ENCODE measurements at regions not wholly inside any gene's neighbourhood (a gene's known extent, or its start where the extent isn't known, plus 50 kb on each side); places are given as distances from the start of the nearest gene placed in this dataset.

DNA sequence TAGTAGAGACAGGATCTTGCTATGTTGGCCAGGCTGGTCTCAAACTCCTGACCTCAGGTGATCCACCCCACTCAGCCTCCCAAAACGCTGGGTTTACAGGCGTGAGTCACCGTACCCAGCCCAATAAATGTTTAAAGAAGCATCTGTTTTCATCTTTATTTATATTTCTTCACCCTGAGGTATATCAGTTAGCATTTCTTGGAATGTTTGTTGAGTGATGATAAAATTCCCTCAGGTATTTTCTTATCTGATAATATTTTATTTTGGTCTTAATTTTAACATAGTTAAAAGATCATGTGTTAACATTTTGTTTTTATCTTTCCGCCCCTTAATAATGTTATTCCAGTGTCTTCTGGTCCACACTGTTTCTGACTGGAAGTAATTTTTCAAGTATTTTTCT is 839.6 kb upstream of the CDH10 start:
- DNase-seq (ENCODE audit: low read depth in 1 of 2, low spot score in 1 of 2), result no peak
- TF ChIP-seq POLR2AphosphoS5 (IDR thresholded peaks at IDR 0.05; ENCODE audit: low read depth) (no peak), SPI1 (IDR thresholded peaks at IDR 0.05; ENCODE audit: borderline replicate concordance, low read depth) (no peak), GABPA (IDR thresholded peaks at IDR 0.05; ENCODE audit: low read depth) (no peak)
- TF ChIP-seq, protein P1, sequence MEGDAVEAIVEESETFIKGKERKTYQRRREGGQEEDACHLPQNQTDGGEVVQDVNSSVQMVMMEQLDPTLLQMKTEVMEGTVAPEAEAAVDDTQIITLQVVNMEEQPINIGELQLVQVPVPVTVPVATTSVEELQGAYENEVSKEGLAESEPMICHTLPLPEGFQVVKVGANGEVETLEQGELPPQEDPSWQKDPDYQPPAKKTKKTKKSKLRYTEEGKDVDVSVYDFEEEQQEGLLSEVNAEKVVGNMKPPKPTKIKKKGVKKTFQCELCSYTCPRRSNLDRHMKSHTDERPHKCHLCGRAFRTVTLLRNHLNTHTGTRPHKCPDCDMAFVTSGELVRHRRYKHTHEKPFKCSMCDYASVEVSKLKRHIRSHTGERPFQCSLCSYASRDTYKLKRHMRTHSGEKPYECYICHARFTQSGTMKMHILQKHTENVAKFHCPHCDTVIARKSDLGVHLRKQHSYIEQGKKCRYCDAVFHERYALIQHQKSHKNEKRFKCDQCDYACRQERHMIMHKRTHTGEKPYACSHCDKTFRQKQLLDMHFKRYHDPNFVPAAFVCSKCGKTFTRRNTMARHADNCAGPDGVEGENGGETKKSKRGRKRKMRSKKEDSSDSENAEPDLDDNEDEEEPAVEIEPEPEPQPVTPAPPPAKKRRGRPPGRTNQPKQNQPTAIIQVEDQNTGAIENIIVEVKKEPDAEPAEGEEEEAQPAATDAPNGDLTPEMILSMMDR (IDR thresholded peaks at IDR 0.05; ENCODE audit: insufficient read depth, low read length), result no peak
- TF ChIP-seq, protein P2, sequence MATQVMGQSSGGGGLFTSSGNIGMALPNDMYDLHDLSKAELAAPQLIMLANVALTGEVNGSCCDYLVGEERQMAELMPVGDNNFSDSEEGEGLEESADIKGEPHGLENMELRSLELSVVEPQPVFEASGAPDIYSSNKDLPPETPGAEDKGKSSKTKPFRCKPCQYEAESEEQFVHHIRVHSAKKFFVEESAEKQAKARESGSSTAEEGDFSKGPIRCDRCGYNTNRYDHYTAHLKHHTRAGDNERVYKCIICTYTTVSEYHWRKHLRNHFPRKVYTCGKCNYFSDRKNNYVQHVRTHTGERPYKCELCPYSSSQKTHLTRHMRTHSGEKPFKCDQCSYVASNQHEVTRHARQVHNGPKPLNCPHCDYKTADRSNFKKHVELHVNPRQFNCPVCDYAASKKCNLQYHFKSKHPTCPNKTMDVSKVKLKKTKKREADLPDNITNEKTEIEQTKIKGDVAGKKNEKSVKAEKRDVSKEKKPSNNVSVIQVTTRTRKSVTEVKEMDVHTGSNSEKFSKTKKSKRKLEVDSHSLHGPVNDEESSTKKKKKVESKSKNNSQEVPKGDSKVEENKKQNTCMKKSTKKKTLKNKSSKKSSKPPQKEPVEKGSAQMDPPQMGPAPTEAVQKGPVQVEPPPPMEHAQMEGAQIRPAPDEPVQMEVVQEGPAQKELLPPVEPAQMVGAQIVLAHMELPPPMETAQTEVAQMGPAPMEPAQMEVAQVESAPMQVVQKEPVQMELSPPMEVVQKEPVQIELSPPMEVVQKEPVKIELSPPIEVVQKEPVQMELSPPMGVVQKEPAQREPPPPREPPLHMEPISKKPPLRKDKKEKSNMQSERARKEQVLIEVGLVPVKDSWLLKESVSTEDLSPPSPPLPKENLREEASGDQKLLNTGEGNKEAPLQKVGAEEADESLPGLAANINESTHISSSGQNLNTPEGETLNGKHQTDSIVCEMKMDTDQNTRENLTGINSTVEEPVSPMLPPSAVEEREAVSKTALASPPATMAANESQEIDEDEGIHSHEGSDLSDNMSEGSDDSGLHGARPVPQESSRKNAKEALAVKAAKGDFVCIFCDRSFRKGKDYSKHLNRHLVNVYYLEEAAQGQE (IDR thresholded peaks at IDR 0.05; ENCODE audit: insufficient replicate concordance, low read depth), result no peak
- Histone ChIP-seq H3K27me3 (ENCODE audit: insufficient read depth, poor library complexity, severe bottlenecking) (no peaks in the 10 kb centered on the region), H3K4me3 (replicated peaks; ENCODE audit: insufficient read depth, low read length) (no peak overlapping the region), H3K27ac (replicated peaks) (no peak overlapping the region)

DNA sequence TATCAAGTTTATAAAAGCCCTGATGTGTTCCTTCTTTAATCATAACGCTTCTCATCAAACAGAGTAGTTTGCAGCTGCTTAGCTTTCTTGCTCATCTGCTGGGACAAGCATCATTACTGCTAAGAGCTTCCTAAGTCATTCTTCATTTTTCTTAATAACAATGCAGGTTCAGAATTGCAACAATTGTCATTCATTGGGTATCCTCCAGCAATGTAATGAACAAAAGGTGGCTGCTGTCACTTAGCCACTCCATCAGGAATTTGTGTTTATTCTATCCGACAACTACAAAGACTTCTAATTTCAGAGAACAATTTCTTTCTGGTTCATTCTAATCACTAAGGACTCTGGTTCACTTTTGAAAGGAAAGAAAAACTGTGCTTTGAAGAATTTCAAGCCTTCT is 836.7 kb upstream of the CDH10 start:
- DNase-seq (ENCODE audit: low read depth in 1 of 2, low spot score in 1 of 2), result no peak
- no peak overlapping the region for H3K4me3 ChIP-seq (replicated peaks; ENCODE audit: insufficient read depth, low read length)
- H3K27ac ChIP-seq (replicated peaks), result no peak overlapping the region
- H3K27me3 ChIP-seq (ENCODE audit: insufficient read depth, poor library complexity, severe bottlenecking), result no peaks in the 10 kb centered on the region
- TF ChIP-seq, protein P1 (IDR thresholded peaks at IDR 0.05; ENCODE audit: insufficient read depth, low read length), result no peak
- TF ChIP-seq POLR2AphosphoS5 (IDR thresholded peaks at IDR 0.05; ENCODE audit: low read depth), result no peak
- TF ChIP-seq, protein P2 (IDR thresholded peaks at IDR 0.05; ENCODE audit: insufficient replicate concordance, low read depth), result no peak
- no peak for TF ChIP-seq GABPA (IDR thresholded peaks at IDR 0.05; ENCODE audit: low read depth)
- TF ChIP-seq SPI1 (IDR thresholded peaks at IDR 0.05; ENCODE audit: borderline replicate concordance, low read depth), result no peak

DNA sequence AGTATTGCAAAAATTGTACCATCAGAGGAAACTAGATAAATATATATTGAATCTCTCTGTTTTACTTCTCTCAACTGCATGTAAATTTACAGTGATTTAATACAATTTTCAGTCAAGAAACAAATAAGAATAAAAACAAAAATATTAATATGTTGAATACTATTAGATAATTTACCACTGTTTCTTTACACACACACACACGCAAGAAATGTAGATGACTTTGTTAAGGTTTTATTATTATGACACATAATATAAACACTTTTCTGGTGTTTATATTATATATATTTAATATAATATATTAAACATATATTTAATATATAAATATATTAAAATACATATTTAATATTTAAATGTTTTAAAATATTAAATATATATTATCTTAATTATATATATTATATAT is 814.3 kb upstream of the CDH10 start:
- Histone ChIP-seq H3K27me3 (ENCODE audit: insufficient read depth, poor library complexity, severe bottlenecking) (no peaks in the 10 kb centered on the region), H3K4me3 (replicated peaks; ENCODE audit: insufficient read depth, low read length) (no peak overlapping the region), H3K27ac (replicated peaks) (no peak overlapping the region)
- DNase-seq (ENCODE audit: low read depth in 1 of 2, low spot score in 1 of 2), result no peak
- TF ChIP-seq, protein P2 (IDR thresholded peaks at IDR 0.05; ENCODE audit: insufficient replicate concordance, low read depth), result no peak
- TF ChIP-seq SPI1 (IDR thresholded peaks at IDR 0.05; ENCODE audit: borderline replicate concordance, low read depth) (no peak), POLR2AphosphoS5 (IDR thresholded peaks at IDR 0.05; ENCODE audit: low read depth) (no peak), GABPA (IDR thresholded peaks at IDR 0.05; ENCODE audit: low read depth) (no peak)
- TF ChIP-seq, protein P1 (IDR thresholded peaks at IDR 0.05; ENCODE audit: insufficient read depth, low read length), result no peak

All from HL-60 (cell line).